Spinal cord (tissue), 9 donors: ENCODE measurements at regions not wholly inside any gene's neighbourhood (a gene's known extent, or its start where the extent isn't known, plus 50 kb on each side); places are given as distances from the start of the nearest gene placed in this dataset.
A peak's percentile ranks its signal among the peaks of the same experiment; 100 is the strongest.

ENCODE experiments used
- DNase-seq, 6 donors: peaks; one replicate each; pipeline versions ENCODE4 v3.0.0 to v3.0.0-alpha.2; 2013 to 2015; ENCODE audit warnings: low spot score in 6 of 6, low read depth in 4 of 6
- H3K27ac ChIP-seq: one replicate; pipeline ENCODE4 v1.5.1; 2013; ENCODE audit warnings: low read depth, low read length, control low read depth
- H3K27me3 ChIP-seq: one replicate; pipeline ENCODE4 v1.6.1; 2013; ENCODE audit warnings: low read length; ENCODE audit not compliant: control insufficient read depth, insufficient read depth
- H3K36me3 ChIP-seq: one replicate; pipeline ENCODE4 v1.6.1; 2013; ENCODE audit warnings: low read length; ENCODE audit not compliant: control insufficient read depth, insufficient read depth
- H3K4me1 ChIP-seq: one replicate; pipeline ENCODE4 v1.6.1; 2013; ENCODE audit warnings: low read length; ENCODE audit not compliant: control insufficient read depth, insufficient read depth
- H3K4me3 ChIP-seq: one replicate; pipeline ENCODE4 v1.5.1; 2013; ENCODE audit warnings: low read depth, low read length, control low read depth
- H3K9me3 ChIP-seq: one replicate; pipeline ENCODE4 v1.6.1; 2013; ENCODE audit warnings: low read length; ENCODE audit not compliant: control insufficient read depth, insufficient read depth
- WGBS: methylation state at CpG from one replicate; pipeline ENCODE4 v1.1.5; 2013; ENCODE audit warnings: missing lambda C conversion rate; ENCODE audit not compliant: insufficient coverage; 5-methylcytosine and 5-hydroxymethylcytosine counted together
- donor health status: healthy.

DNA sequence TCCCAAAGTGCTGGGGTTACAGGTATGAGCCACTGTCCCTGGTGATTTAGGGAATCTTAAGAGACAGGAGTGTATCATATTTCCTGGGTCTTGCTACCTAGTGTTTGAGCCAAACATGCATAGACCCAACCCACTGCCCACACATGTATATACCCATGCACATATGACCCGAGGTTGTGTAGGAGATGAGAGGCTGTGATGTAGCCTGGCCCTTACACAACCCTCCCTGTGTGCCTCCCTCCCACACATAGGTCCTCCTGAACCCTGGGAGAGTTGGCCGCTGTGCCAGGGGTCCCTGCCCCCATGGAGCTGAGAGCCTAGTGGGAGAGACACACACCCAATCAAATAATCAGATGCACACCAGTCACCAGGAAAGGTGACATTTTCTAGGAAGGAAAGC is 365.9 kb downstream of the ZNF536 start:
- no peak for DNase-seq
- no CpG with 5 or more reads among the region's 2 CpGs for WGBS

GRCh38 chr19:30734669-30735068 is 362.5 kb downstream of the ZNF536 start:
- WGBS: 20% methylated on average over 2 of the region's 6 CpGs
- Histone ChIP-seq H3K36me3 (no peaks in the 10 kb centered on the region), H3K27me3 (no peaks in the 10 kb centered on the region), H3K27ac (no peak overlapping the region), H3K4me1 (peaks cover 13% of the 10 kb centered on the region), H3K9me3 (no peaks in the 10 kb centered on the region), H3K4me3 (no peak overlapping the region)
- peak in 2 of 6 donors; percentile 54 to 65 for DNase-seq

More for the DNA sequence above, 365.9 kb downstream of the ZNF536 start:
- Histone ChIP-seq H3K4me3 (no peak overlapping the region), H3K4me1 (peaks cover 24% of the 10 kb centered on the region), H3K36me3 (no peaks in the 10 kb centered on the region), H3K27me3 (no peaks in the 10 kb centered on the region), H3K27ac (no peak overlapping the region), H3K9me3 (no peaks in the 10 kb centered on the region)

DNA sequence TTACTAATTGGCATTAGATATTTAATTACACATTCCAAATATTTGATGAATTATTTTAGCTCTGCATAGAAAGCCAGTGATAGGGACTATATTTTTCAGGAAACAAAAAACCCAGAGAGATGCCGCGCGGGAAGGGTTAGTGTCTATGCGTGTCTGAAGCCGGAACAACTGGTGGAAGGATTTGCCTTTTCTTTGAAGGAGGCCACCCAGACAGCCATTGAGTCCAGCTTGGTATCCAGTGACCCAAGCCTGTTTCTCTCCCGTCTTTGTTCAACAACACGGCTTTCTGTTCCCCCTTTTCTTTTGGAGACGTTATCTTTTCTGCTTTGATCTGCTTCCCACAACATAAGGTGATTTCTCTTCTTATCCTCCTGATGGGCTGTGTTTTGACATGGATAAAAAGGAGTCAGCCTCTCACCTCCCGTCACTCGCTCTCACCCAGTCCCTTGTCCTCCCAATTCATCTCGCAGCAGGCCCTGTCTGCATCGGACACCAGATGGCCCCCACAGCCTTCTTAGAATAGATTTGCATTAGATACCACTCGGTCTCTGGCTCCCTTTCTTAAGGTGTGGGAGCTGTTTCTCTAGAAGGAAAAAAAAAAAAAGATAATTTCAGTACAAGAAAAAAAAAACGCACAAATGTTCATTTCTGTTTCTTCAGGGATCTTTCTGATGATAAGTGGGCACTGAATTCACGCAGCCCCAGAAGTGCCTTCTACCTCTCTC is 361.8 kb downstream of the ZNF536 start:
- Histone ChIP-seq H3K9me3 (no peaks in the 10 kb centered on the region), H3K27me3 (no peaks in the 10 kb centered on the region), H3K27ac (no peak overlapping the region), H3K36me3 (no peaks in the 10 kb centered on the region), H3K4me3 (no peak overlapping the region), H3K4me1 (peaks cover 13% of the 10 kb centered on the region)
- 37% methylated on average over 5 of the region's 15 CpGs for WGBS
- DNase-seq: peak in 3 of 6 donors; percentile 54 to 95 (median 85)

DNA sequence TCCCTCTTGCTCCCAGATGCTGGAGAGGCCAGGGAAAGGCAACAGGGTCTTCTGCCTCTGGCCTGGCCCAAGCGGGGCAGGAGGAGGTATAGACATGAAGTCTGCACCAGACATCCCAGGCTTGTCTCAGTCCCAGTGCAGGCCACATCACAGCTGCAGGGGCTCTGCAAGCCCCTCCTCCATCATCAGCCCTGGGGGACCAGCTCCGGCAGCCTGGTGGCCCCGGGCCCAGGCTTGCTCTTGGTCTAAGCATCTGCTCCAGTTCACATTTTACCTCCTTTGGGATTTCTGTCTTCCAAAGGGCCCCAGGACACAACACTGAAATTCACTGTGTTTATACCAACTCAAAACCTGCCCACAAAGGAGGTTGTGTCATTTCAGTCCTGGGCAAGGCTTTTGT is 359.4 kb downstream of the ZNF536 start:
- Histone ChIP-seq H3K4me1 (peaks cover 13% of the 10 kb centered on the region), H3K27ac (no peak overlapping the region), H3K4me3 (no peak overlapping the region), H3K27me3 (no peaks in the 10 kb centered on the region), H3K36me3 (no peaks in the 10 kb centered on the region), H3K9me3 (no peaks in the 10 kb centered on the region)
- DNase-seq: no peak
- 82% methylated on average over 3 of the region's 3 CpGs for WGBS

GRCh38 chr19:30729451-30729850 is 357.3 kb downstream of the ZNF536 start:
- H3K4me3 ChIP-seq: no peak overlapping the region
- no peaks in the 10 kb centered on the region for H3K27me3 ChIP-seq
- no peaks in the 10 kb centered on the region for H3K9me3 ChIP-seq
- 50% methylated on average over 1 of the region's 6 CpGs for WGBS
- H3K36me3 ChIP-seq: no peaks in the 10 kb centered on the region
- DNase-seq: no peak
- no peak overlapping the region for H3K27ac ChIP-seq
- H3K4me1 ChIP-seq: peaks cover 8% of the 10 kb centered on the region

DNA sequence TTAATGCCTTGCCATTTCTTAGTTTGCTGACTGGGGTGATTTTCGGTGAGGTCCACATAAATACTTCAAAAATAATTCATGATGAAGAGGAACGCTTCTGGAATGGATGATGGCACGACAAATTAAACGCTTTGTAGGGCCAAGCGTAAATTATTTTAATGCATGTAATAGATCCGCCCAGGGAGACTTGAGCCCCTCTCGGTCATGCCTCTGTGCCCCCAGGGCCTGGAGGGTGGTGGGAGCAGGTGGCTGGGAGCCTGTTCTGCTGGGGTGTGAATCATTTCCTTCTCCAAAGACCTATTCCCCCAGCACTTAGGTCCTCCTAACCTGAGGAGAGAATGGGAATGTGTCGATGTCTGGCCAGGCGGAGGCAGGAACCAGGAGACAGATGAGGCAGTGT is 350.6 kb downstream of the ZNF536 start:
- H3K4me1 ChIP-seq: peaks cover 19% of the 10 kb centered on the region
- DNase-seq: no peak
- no peaks in the 10 kb centered on the region for H3K27me3 ChIP-seq
- no peaks in the 10 kb centered on the region for H3K9me3 ChIP-seq
- H3K36me3 ChIP-seq: no peaks in the 10 kb centered on the region
- H3K27ac ChIP-seq: no peak overlapping the region
- H3K4me3 ChIP-seq: no peak overlapping the region
- WGBS: 89% methylated on average over 5 of the region's 9 CpGs

DNA sequence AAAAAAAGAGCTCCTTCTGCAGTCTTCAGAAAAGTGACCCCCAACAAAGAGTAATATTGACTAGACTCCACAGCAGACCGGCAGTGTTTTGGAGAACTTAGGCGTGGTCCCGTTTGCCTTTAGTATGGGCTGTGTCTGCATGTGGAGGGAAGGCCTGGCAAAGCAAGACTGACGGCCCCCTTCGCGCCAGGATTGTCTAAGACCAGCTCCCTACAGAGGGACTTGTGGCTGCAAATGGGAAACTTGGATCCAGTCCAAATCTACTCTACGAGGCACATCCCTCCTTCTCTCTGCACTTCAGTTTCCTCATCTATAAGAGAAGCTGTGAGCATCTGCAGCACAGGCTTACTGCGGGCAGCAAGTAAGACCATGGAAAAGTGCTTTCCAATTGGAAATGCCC is 350.0 kb downstream of the ZNF536 start:
- Histone ChIP-seq H3K9me3 (no peaks in the 10 kb centered on the region), H3K27ac (no peak overlapping the region), H3K27me3 (no peaks in the 10 kb centered on the region), H3K4me3 (no peak overlapping the region), H3K4me1 (peaks cover 19% of the 10 kb centered on the region), H3K36me3 (no peaks in the 10 kb centered on the region)
- no peak for DNase-seq
- 84% methylated on average over 8 of the region's 8 CpGs for WGBS

GRCh38 chr19:30719999-30720345 is 347.8 kb downstream of the ZNF536 start:
- peak overlapping the region; percentile 52 for H3K27ac ChIP-seq
- H3K27me3 ChIP-seq: no peaks in the 10 kb centered on the region
- WGBS: 20% methylated on average over 7 of the region's 9 CpGs

GRCh38 chr19:30719189-30719998 is 347.2 kb downstream of the ZNF536 start:
- H3K27ac ChIP-seq: peak overlapping the region; percentile 57
- H3K4me3 ChIP-seq: peak overlapping the region; percentile 43
- peak in 2 of 6 donors; percentile 82 to 85 for DNase-seq
- no peaks in the 10 kb centered on the region for H3K9me3 ChIP-seq
- under 1% methylated on average over 51 of the region's 54 CpGs for WGBS
- peaks cover 19% of the 10 kb centered on the region for H3K4me1 ChIP-seq
- H3K27me3 ChIP-seq: no peaks in the 10 kb centered on the region
- no peaks in the 10 kb centered on the region for H3K36me3 ChIP-seq

More at GRCh38 chr19:30719999-30720345, 347.8 kb downstream of the ZNF536 start:
- Histone ChIP-seq H3K4me1 (peaks cover 19% of the 10 kb centered on the region), H3K9me3 (no peaks in the 10 kb centered on the region), H3K36me3 (no peaks in the 10 kb centered on the region), H3K4me3 (peak overlapping the region; percentile 43)
- peak in 2 of 6 donors; percentile 49 to 58 for DNase-seq

GRCh38 chr19:30718707-30719106 is 346.5 kb downstream of the ZNF536 start:
- no peaks in the 10 kb centered on the region for H3K9me3 ChIP-seq
- no peak overlapping the region for H3K27ac ChIP-seq
- WGBS: 40% methylated on average over 1 of the region's 4 CpGs
- H3K4me1 ChIP-seq: peaks cover 19% of the 10 kb centered on the region
- no peaks in the 10 kb centered on the region for H3K36me3 ChIP-seq
- H3K27me3 ChIP-seq: no peaks in the 10 kb centered on the region
- DNase-seq: no peak
- H3K4me3 ChIP-seq: no peak overlapping the region
